GM21367 (cell line): ENCODE measurements at regions not wholly inside any gene's neighbourhood (a gene's known extent, or its start where the extent isn't known, plus 50 kb on each side); places are given as distances from the start of the nearest gene placed in this dataset.
"Not testable (repeated sequence)": the region's sequence is repeated elsewhere in the genome, so short reads cannot be mapped to it uniquely, and the experiment has no call there.

ENCODE experiments used
- ATAC-seq: cut with Tn5 transposase; IDR thresholded peaks from one replicate; pipeline ENCODE4 v1.9.1; 2021; ENCODE audit not compliant: unreplicated experiment

DNA sequence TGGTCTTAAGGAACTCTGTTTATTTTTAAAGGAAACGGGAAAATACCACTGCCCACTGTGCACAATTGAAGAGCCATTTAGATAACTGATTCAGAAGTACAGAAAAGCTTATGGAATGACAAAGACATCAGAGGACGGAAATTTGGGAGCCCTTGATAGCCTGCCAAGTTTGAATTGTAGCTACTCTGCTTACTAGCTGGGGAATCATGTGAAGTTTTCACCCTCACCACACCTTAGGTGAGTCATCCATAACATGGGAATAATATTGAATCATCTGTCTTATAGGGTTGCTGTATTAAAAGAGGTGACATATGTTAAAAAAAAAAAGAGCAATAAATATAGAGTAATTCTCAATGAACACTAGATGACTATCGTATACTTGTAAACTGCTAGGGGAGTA is 1104.2 kb downstream of the GATA3 start:
- no peak for ATAC-seq

DNA sequence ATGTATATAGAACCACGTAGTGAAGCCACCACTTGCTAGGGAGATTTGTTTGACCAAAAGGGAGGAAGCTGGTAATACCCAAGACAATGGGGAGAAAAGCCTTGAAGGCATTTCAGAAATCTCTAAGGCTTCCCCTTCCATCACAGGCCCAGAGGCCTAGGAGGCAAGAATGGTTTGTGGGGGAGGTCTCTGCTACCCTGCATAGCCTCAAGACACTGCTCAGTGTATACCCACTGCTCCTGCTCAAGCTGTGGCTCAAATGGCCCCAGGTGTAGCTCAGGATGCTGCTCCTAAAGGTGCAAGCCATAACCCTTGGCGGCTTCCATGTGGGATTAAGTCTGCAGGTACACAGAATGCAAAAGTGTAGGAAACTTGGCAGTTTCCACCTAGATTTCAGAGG is 1105.8 kb downstream of the GATA3 start:
- ATAC-seq, result no peak

DNA sequence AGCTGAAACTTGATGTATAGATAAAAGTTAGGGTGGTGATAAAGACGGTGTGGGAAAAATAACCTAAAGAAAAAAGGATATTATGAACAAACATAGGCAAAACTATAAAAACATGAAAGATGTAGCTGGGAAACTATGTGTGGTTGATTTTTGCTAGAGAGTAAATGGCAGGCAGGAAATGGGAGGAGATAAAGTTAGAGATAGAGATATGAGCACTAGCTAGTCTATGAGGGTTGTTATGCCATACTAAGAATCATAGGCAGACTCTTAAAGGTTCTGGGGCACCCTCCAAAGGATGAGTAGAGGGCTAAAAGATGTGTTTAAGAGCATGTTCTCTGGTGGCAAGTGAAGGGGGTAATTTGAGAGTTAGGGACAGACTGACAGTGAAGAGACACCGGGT is 1109.2 kb downstream of the GATA3 start:
- no peak for ATAC-seq

DNA sequence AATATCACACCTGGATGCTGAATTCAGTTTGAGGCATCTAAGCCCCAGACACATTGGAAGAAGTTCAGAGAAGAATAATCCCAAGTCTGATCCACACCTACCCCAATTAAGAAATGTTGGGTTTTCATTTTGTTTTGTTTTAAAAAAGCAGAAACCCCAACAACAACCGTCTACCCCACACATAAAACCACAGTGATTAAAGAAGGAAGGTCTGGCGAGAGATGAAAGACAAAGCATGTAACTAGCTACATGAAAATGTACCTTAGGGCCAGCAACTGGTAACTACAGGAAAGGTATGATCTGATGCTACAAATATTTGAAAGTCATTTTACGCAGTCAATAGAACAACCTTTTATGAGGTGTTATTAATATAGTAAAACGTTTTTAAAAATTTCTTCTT is 1112.3 kb downstream of the GATA3 start:
- ATAC-seq, result no peak

DNA sequence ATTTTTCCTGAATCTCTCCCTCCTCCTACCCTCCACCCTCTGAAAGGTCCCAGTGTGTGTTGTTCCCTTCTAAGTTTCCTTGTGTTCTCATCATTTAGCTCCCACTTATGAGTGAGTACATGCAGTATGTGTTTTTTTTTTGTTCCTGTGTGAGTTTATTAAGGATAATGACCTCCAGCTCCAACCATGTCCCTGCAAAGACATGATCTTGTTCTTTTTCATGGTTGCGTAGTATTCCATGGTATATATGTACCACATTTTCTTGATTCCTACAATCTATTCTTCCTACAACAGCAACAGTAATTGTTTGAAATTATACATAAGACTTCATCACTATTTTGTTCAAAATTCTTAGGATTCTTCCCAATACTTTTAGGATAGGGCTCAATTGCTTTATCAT is 1117.8 kb downstream of the GATA3 start:
- no peak for ATAC-seq

DNA sequence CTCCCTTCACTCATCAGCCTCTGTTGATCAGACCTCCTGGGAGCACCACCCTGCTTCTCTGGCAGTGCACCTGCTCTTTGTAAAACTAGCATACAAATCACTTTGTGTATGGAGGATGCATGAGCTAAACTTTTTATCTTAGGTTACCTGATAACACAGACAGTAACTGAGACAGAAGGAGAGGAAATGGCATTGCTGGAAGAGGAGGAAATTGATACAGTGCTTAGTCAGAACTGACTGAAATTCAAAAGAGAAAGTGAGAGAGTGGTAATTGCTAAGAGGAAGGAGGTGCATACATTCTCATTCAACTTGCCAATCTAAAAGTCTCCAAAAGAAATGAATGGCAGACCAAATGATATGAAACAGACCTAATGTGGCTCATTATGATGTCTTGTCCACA is 1120.7 kb downstream of the GATA3 start:
- ATAC-seq, result no peak

DNA sequence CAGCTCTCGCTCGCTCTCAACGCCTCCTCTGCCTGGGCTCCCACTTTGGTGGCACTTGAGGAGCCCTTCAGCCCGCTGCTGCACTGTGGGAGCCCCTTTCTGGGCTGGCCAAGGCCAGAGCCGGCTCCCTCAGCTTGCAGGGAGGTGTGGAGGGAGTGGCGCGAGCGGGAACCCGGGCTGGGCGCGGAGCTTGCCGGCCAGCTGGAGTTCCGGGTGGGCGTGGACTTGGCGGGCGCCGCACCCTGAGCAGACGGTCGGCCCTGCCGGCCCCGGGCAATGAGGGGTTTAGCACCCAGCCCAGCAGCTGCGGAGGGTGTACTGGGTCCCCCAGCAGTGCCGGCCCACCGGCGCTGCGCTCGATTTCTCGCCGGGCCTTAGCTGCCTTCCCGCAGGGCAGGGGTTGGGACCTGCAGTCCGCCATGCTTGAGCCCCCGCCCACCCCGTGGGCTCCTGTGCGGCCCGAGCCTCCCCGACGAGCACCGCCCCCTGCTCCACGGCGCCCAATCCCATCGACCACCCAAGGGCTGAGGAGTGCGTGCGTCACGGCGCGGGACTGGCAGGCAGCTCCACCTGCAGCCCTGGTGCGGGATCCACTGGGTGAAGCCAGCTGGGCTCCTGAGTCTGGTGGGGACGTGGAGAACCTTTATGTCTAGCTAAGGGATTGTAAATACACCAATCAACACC is 1128.9 kb downstream of the GATA3 start:
- not testable (repeated sequence) for ATAC-seq

DNA sequence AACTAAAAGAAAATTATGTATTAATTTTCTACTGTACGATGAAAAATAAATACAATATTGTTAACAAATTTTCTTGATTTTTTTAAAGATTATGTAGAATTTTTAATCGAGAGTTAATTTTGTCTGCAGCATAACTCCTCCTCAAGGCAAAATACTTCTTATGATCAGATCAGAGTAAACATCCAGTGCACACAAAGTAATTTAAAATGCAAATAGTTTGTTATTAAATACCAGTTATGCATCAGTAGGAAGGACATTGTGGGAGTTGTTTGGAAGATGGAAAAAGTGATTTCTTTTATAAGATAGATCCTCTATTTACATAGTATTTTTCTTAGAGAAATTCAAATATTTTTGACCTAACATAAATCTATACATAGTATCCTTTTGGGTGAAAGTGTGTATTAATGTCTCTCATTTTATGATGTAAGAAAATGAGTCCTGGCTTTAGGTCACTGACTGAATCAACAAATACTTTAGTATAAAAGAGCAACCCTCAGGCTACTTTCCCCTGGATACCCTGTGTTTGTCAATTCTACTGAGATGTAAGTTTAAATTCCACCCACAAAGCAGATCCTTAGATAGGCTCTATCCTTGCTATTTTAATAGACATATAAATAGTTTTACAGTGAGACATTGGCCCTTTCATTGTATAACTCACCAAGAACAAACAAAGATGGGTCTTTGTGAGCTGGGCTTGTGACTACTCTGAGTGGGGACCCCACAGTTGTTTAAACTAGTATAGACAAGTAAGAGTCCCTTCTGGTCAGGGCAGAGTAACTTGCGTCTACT is 1133.7 kb downstream of the GATA3 start:
- no peak for ATAC-seq

DNA sequence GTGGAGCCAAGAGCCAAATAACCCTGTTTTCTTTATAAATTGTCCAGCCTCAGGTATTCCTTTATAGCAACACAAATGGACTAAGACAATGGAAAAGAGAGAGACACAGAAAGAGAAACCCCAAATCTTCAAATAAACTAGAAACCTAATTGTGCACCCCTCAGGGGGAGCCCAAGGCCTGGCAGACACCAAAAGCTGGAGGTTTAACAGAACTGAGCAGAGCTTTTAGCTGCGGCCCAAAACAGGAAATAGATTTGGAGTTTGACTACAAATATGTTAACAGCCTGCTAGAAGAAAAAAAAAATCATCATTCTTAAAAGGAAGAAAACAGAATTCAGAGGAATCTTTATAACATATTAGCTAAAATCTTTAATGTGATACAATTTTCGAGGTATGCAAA is 1135.0 kb downstream of the GATA3 start:
- no peak for ATAC-seq

DNA sequence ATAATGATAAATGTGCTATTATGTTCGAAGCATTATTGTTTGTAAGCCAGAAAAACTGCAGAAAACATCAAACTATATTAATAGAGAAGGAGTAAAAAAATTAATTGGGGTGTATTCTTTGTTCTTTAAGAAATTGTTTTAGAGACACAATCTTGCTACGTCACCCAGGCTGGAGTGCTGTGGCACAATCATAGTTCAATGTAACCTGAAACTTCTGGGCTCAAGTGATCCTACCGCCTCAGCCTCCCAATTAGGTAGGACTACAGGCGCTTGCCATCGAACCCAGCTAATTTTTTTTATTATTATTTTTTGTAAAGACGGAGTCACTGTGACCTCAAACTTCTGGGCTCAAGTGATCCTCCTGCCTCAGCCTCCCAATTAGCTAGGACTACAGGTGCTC is 1138.6 kb downstream of the GATA3 start:
- no peak for ATAC-seq

DNA sequence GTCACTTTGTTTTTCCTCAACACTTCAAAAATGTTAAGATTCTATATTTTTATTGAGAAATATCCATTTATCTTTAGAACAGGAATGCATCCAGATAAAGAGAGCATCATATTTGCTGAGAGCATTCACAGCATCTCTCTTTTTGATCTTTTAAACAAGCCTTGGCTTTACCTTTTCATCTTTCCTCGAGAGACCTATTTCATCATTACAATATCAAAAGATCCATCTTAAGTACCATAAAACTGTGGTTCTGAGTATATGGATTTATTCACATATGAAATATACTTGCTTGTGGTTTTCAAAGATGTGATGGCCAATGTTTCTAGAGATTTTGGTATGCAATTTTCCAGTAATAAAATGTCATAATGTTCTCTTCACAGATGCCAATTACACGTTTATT is 1140.9 kb downstream of the GATA3 start:
- ATAC-seq, result no peak

DNA sequence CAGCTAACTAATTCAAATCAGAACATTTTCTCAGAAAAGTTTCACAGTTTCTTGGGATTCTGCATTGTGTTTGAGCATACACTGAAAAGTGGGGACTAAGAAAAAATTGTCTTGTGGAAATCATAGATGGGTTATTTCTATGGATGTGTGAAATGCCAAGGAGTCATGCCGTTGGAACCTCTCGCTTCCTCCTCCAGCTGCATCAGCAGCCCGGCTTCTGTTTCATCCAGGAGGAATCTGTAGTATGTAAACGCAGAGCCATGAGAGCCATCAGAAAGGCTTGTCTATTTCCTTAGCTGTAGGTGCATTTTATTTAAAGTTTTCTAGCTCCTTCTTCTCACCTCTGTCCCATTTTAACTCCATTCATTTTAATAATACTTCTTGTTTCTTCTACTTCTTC is 1144.1 kb downstream of the GATA3 start:
- no peak for ATAC-seq

DNA sequence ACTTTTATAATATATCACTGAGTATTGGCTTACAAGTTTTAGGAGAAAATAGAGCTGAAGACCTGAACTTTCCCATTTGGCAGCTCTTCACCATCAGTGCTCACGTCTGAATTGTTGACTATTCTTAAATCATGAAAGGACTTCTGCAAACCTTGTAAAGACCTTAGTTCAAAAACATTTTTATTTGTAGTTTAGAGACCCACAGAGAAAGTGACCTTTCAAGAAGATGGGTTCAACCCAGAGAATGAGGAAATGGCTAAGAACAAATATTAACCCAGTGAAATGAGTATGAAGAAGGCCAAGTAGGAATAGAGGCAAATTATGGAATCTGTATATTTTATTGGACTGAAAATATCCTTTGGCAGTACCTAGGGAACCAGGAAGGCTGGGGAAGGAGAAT is 1151.1 kb downstream of the GATA3 start:
- ATAC-seq, result no peak

DNA sequence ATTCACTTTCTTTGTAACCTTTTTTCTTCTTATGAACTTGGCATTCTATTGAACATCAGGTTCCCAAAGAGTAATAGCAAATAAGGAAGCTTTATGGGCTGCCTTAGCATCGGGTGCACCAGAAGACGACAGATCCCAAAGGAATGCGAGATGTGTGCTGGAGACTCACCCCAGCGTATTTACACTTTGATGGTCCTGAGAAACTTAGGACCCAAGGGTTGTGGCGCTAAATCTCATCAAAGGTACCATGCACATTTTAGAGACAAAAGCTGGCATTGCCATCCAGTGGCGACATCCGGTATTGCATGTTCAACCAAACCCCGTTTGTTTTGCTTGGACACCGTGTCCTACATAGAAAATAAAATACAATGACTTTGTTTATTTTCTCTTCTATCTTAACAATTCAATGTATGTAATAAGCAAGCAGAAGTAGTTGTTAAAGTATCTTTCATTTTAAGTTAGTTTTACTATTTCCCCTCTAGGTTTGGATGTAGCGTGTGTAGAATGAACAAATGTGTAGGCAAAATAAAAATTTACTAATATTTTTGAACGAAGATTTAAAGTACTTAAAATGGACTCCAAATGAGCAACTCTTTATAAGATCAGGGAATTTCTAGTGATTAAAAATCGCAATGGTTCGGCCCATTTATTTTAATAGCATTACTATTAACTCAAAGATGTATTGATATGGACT is 1154.8 kb downstream of the GATA3 start:
- ATAC-seq, result peak; percentile 84

DNA sequence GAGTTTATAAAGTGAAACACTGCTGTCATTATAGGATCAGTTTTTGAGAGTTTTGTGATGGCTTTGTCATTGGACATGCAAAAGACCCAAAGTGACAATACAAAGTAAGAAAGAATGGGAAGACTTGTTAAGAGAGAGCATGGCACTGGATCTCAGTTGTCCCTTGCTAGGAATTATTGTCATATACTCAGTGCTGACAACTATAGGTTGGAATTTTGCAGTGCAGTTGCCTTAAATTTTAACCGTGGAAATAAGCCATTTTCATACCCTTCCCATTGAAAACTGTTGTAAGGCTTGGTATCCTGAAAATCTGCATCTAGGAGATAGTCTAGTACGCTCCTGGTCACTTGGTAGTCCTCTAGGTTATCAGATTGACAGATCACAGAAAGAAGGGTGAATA is 1156.7 kb downstream of the GATA3 start:
- ATAC-seq, result no peak

DNA sequence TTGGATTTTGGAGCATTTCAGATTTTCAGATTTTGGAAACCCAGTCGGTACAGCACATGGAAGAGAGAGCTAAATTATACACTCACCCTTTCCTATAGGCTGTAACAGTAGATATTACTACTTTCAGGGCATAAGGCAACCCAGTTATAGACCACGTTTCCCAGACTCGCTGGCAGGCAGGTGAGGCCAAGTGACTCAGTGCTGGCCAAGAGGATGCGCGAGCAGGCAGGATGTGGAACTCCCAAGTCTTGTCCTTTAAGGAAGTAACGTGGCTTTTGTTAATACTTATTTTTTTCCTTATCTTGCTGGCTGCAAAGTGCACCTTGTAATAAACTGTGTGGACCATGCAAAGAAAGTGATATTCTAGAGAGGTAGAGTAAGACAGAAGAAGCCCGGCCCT is 1160.1 kb downstream of the GATA3 start:
- ATAC-seq, result no peak

DNA sequence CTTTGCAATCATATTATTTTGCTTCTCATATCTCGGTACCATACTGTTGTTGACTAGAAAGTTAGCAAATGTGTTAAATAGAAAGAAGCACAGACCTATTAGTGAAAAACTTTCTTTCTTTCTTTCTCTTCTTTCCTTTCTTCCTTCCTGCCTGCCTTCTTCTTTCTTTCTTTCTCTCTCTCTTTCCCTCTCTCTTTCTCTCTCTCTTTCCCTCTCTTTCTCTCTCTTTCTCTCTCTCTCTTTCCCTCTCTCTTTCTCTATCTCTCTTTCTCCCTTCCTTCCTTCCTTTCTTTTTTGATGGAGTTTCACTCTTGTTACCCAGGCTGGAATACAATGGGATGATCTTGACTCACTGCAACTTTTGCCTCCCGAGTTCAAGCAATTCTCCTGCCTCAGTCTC is 1160.6 kb downstream of the GATA3 start:
- no peak for ATAC-seq

DNA sequence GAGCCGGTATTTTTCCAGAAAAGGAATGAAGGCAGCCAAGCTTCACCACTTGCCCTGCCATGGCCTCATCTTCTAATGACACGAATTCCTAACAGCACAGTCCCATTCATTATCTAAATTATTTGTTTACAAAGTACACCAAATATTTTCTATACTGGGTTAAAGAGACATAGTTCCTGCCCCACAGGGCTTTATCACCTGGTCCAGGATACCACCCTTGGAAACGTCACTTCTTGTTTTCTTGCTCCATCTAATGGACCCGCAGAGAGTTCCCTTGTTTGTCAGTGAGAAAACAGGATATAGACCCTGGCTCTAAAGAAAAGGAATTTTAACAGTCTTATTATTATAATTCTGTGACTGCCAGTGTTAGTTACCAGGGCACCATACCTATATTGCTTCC is 1165.4 kb downstream of the GATA3 start:
- no peak for ATAC-seq

DNA sequence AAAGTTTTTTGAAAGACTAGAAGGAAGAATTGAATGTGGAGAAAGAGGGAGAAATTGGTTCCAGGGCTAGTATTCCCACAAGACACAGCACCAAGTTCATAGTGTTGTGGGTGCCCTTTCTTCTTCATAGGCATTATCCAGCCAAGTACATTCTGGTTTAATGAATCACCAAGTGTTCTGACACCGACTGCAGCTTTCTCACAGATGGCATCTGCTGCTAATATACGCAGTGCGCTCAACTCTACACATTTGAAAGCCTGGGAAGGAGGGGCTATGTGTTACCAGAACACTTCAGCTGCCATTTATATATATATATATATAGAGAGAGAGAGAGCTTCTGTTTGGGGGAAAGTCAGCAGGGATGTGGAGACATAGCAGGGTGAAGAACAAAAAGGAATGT is 1168.4 kb downstream of the GATA3 start:
- no peak for ATAC-seq

DNA sequence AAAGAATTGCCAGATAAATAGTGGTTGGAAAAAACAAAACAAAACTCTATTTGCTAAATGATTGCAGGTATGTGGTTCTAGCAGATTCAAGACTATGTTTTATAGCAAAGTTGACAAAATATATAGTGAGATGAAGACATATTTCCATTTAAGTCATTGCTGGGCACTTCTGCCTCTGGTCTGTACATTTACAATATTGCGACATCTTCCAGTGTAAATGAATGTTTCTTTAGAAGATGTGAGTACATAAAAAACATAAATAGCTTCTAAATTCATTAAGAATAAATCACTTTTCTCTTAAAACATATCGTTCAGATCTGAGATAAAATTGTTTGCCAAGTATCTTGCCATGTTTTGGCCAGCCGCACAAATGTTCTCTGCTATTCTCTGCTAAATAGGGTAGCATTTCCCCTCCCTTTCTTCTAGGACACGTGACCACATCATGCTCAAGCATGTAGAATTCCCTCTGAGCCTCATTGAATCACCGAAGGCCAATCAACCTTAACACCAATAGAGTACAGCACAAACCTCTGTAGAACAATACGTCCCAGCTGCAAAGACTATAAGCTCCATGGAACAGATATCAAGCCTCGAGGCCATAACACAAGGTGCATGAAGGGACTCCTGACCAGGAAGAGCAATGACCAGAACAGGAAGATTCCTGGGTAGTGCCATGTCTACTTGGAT is 1173.3 kb downstream of the GATA3 start:
- no peak for ATAC-seq

DNA sequence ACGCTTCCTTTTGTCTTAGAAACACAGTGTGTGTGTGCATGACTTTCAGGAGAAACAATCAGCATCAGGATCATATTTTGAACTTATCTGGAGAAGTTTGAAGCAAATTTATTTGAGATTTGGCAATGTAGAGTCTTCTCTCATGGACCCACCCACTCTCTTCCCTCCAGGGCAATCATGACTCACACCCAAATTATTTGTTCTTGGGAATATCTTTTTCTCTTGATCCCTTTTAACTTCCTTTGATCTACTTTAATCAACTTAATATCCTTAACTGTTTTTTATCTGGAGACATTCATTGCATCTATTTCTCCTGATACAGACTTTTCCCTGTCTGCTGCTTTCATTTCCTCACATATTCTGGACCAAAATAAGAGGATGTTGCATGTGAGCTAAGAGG is 1174.3 kb downstream of the GATA3 start:
- no peak for ATAC-seq
